HepG2 (cell line): ENCODE measurements at regions not wholly inside any gene's neighbourhood (a gene's known extent, or its start where the extent isn't known, plus 50 kb on each side); places are given as distances from the start of the nearest gene placed in this dataset.

ENCODE experiments used
- ATAC-seq: fragments of 200-7000 bp; cut with Tn5 transposase; 3 replicates; pipeline ENCODE4 v1.9.1; 2020; ENCODE audit warnings: mild to moderate bottlenecking, moderate library complexity
- BruUV-seq: library from RNA; stranded (reverse); fragments of 400-500 nt; replicated peaks from 2 replicates; lab custom pipeline; 2021; lab: Mats Ljungman, UMichigan
- CTCF ChIA-PET: fragments of 300-600 bp; formaldehyde crosslinking; extraction: SDS; loops from one replicate; lab custom pipeline; 2021; ENCODE audit warnings: low total read pairs, inconsistent platforms, low intra/inter-chr PET ratio; lab: Yijun Ruan, JAX
- POLR2A ChIA-PET: fragments of 350-600 bp; sonication (Branson Sonifier 250); formaldehyde crosslinking; loops from one replicate; lab custom pipeline; 2020; ENCODE audit warnings: antibody characterized with exemption, inconsistent platforms; lab: Yijun Ruan, JAX
- DNase-seq: peaks from one replicate; pipeline ENCODE4 v3.0.0-alpha.2; 2015; ENCODE audit warnings: low spot score
- FAIRE-seq: peaks from 3 replicates; lab custom pipeline; 2011; peaks lifted over from hg19 to GRCh38; lab: Jason Lieb, UNC
- H2AFZ ChIP-seq: one replicate; pipeline ENCODE4 v1.6.1; 2011; ENCODE audit warnings: low read length, inconsistent platforms
- H3K27ac ChIP-seq: fragments of 300-600 bp; 3 replicates; pipeline ENCODE4 v1.8.0; 2011; ENCODE audit warnings: mixed run types, mild to moderate bottlenecking, mixed read lengths, low read length, inconsistent platforms; ENCODE audit not compliant: insufficient read depth; ENCODE audit errors: extremely low read length
- H3K27me3 ChIP-seq, 2 experiments: fragments of 200-600 bp in 1 of 2; 2 replicates in 1 of 2; 3 replicates in 1 of 2; pipeline versions ENCODE4 v1.6.0 to v1.8.0; 2011; ENCODE audit warnings: low read length in 2 of 2, mild to moderate bottlenecking in 2 of 2, moderate library complexity in 2 of 2, inconsistent platforms in 1 of 2; ENCODE audit not compliant: insufficient read depth in 2 of 2, control insufficient read depth in 1 of 2
- H3K36me3 ChIP-seq, 2 experiments: fragments of 200-600 bp in 1 of 2; replicated peaks in 1 of 2; 2 replicates in 1 of 2; 3 replicates in 1 of 2; pipeline versions ENCODE4 v1.5.1 to v1.8.0; 2011; ENCODE audit warnings: low read length in 2 of 2, inconsistent platforms in 1 of 2; ENCODE audit not compliant: insufficient read depth in 2 of 2, control insufficient read depth in 1 of 2
- H3K4me1 ChIP-seq: 2 replicates; pipeline ENCODE4 v1.5.1; 2012; ENCODE audit warnings: low read length, inconsistent platforms; ENCODE audit not compliant: insufficient read depth
- H3K4me2 ChIP-seq: 2 replicates; pipeline ENCODE4 v1.6.0; 2011; ENCODE audit warnings: low read depth, low read length, inconsistent platforms
- H3K4me3 ChIP-seq, 3 experiments: fragments of 200-600 bp in 1 of 3; sonication (generic), shearing (Covaris generic) in 1 of 3; replicated peaks in 1 of 3; 2 replicates each; pipeline ENCODE4 v1.5.1; 2011 to 2016; ENCODE audit warnings: low read length in 3 of 3, inconsistent platforms in 2 of 3, low read depth in 2 of 3, mild to moderate bottlenecking in 2 of 3, control low read depth in 1 of 3, mixed read lengths in 1 of 3; ENCODE audit not compliant: insufficient read depth in 1 of 3
- H3K79me2 ChIP-seq: one replicate; pipeline ENCODE4 v1.6.1; 2011; ENCODE audit warnings: low read length, inconsistent platforms; ENCODE audit not compliant: insufficient read depth
- H3K9ac ChIP-seq: 2 replicates; pipeline ENCODE4 v1.6.0; 2011; ENCODE audit warnings: mild to moderate bottlenecking, low read depth, low read length, inconsistent platforms; ENCODE audit not compliant: insufficient read depth
- H3K9me3 ChIP-seq: 2 replicates; pipeline ENCODE4 v1.5.1; 2012; ENCODE audit warnings: mild to moderate bottlenecking, low read length
- H4K20me1 ChIP-seq: 2 replicates; pipeline ENCODE4 v1.6.0; 2011; ENCODE audit warnings: inconsistent platforms, mild to moderate bottlenecking, low read length, moderate library complexity; ENCODE audit not compliant: insufficient read depth
- ARNT ChIP-seq: fragments of 450-650 bp; IDR thresholded peaks from 2 replicates; pipeline ENCODE4 v1.6.1; 2017
- BRD4 ChIP-seq: sonication (generic); formaldehyde crosslinking; IDR thresholded peaks from 2 replicates; pipeline ENCODE4 v1.4.0; 2020; ENCODE audit warnings: missing genetic modification reagents
- HNRNPLL ChIP-seq: fragments of 200-400 bp; formaldehyde crosslinking; IDR thresholded peaks from 2 replicates; pipeline ENCODE4 v1.6.1; 2017; ENCODE audit warnings: mild to moderate bottlenecking, low read depth, low read length; ENCODE audit not compliant: poor library complexity, severe bottlenecking
- KDM5B ChIP-seq: sonication (generic); formaldehyde crosslinking; IDR thresholded peaks from 2 replicates; pipeline ENCODE4 v1.4.0; 2020; ENCODE audit warnings: missing genetic modification reagents, mild to moderate bottlenecking, borderline replicate concordance
- NCOR1 ChIP-seq: fragments of 200-600 bp; sonication (generic); IDR thresholded peaks from 2 replicates; pipeline ENCODE4 v1.7.0; 2017; ENCODE audit warnings: antibody characterized with exemption, low read length, borderline replicate concordance
- NR2F6 ChIP-seq, 2 experiments: IDR thresholded peaks; 2 replicates each; pipeline ENCODE4 v1.6.1; 2016; ENCODE audit warnings: antibody characterized with exemption in 1 of 2, mild to moderate bottlenecking in 1 of 2
- REL ChIP-seq: sonication (generic); formaldehyde crosslinking; conservative IDR thresholded peaks from 2 replicates; pipeline ENCODE4 v1.8.0; 2022; ENCODE audit warnings: mild to moderate bottlenecking, missing genetic modification reagents, moderate library complexity
- SKIL ChIP-seq: sonication (generic); formaldehyde crosslinking; IDR thresholded peaks from 2 replicates; pipeline ENCODE4 v1.8.0; 2022; ENCODE audit warnings: missing genetic modification reagents, mild to moderate bottlenecking, moderate library complexity, borderline replicate concordance
- ZNF232 ChIP-seq: sonication (generic); formaldehyde crosslinking; IDR thresholded peaks from 2 replicates; pipeline ENCODE4 v1.4.0; 2020; ENCODE audit warnings: missing genetic modification reagents, borderline replicate concordance
- ZNF333 ChIP-seq: sonication (generic); formaldehyde crosslinking; IDR thresholded peaks from 2 replicates; pipeline ENCODE4 v1.4.0; 2020; ENCODE audit warnings: mild to moderate bottlenecking, missing genetic modification reagents, borderline replicate concordance
- ZNF512 ChIP-seq: sonication (generic); formaldehyde crosslinking; IDR thresholded peaks from 2 replicates; pipeline ENCODE4 v1.4.0; 2020; ENCODE audit warnings: mild to moderate bottlenecking, missing genetic modification reagents
- ZNF513 ChIP-seq: sonication (generic); formaldehyde crosslinking; conservative IDR thresholded peaks from 2 replicates; pipeline ENCODE4 v1.5.0; 2020; ENCODE audit warnings: missing genetic modification reagents
- ZNF577 ChIP-seq: sonication (generic); formaldehyde crosslinking; IDR thresholded peaks from 2 replicates; pipeline ENCODE4 v1.4.0; 2020; ENCODE audit warnings: mild to moderate bottlenecking, low read depth, missing genetic modification reagents, borderline replicate concordance
- WGBS: methylation state at CpG from one replicate; pipeline ENCODE4 v1.1.6; 2017; ENCODE audit warnings: low lambda C conversion rate; 5-methylcytosine and 5-hydroxymethylcytosine counted together
- in situ Hi-C: cut with HindIII; loops from 2 replicates; pipeline ENCODE4 v1.10.0; 2017; ENCODE audit warnings: low pct_unique_long_range_greater_than_20kb; ENCODE audit not compliant: extremely low pct_ligation_motif_present
- intact Hi-C: fragments of 100-400 bp; cut with micrococcal nuclease; formaldehyde crosslinking; loops from one replicate; pipeline ENCODE4 v1.10.0; 2022; ENCODE audit not compliant: unreplicated experiment

- CTCF ChIA-PET: no interaction called here
- no peak overlapping the region for H3K27ac ChIP-seq
- 13% methylated on average over 4 of the region's 4 CpGs for WGBS
- no peaks in the 10 kb centered on the region for H3K27me3 ChIP-seq
- DNase-seq: no peak
- TF ChIP-seq ZNF513 (CRISPR knock-in tag) (no peak), ZNF512 (CRISPR knock-in tag) (no peak), BRD4 (CRISPR knock-in tag) (no peak), REL (CRISPR knock-in tag) (no peak), NCOR1 (no peak), NR2F6 (IDR thresholded peaks at IDR 0.05) (no peak), NR2F6 (CRISPR knock-in tag; IDR thresholded peaks at IDR 0.05) (no peak), ZNF333 (no peak), ARNT (no peak), SKIL (no peak), KDM5B (CRISPR knock-in tag) (no peak), HNRNPLL (no peak), ZNF577 (no peak), ZNF232 (no peak)
- TF ChIP-seq, all 625 proteins: peak for 0
- Histone ChIP-seq H3K79me2 (no peaks in the 10 kb centered on the region), H2AFZ (no peak overlapping the region), H3K4me1 (no peaks in the 10 kb centered on the region), H4K20me1 (no peaks in the 10 kb centered on the region), H3K9me3 (no peaks in the 10 kb centered on the region; the same call in 1 of the 2 replicates), H3K4me2 (no peak overlapping the region), H3K4me3 (no peak overlapping the region), H3K36me3 (no peaks in the 10 kb centered on the region), H3K9ac (no peak overlapping the region)
- intact Hi-C loops: no loop called here
- FAIRE-seq (no peak), ATAC-seq (no peak)
- POLR2A ChIA-PET: no interaction called here
- in situ Hi-C loops: no loop called here
- no TSS peak for BruUV-seq
Measured at GRCh38 chr13:105928901-105929300, 606.6 kb downstream of the EFNB2 start.
